HEK293T (cell line): ENCODE measurements at regions not wholly inside any gene's neighbourhood (a gene's known extent, or its start where the extent isn't known, plus 50 kb on each side); places are given as distances from the start of the nearest gene placed in this dataset.

Experiments
- ELF4 ChIP-seq: fragments of 450-650 bp; IDR thresholded peaks from 2 replicates; pipeline ENCODE4 v1.6.1; 2017; ENCODE audit warnings: antibody characterized with exemption
- HDGF ChIP-seq: fragments of 450-650 bp; IDR thresholded peaks from 2 replicates; pipeline ENCODE4 v1.6.1; 2017; ENCODE audit warnings: antibody characterized with exemption, borderline replicate concordance
- LEF1 ChIP-seq: fragments of 450-650 bp; IDR thresholded peaks from 2 replicates; pipeline ENCODE4 v1.6.1; 2017; ENCODE audit warnings: mild to moderate bottlenecking, borderline replicate concordance
- SUZ12 ChIP-seq: fragments of 450-650 bp; IDR thresholded peaks from 2 replicates; pipeline ENCODE4 v1.6.1; 2016; ENCODE audit warnings: mild to moderate bottlenecking

DNA sequence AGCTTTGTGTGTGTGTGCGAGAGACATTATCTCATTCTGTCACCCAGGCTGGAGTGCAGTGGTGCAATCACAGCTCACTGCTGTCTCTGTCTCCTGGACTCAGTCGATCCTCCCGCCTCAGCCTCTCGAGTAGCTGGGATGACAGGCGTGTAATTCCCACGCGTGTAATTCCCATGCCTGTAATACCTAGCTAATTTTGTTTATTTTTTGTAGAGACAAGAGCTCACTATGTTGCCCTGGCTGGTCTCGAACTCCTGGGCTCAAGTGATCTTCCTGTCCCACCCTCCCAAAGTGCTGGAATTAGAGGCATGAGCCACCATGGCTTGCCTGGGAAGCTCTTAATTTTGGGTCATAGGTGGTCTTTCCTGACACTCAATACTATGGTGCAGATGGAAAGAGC is 205.3 kb upstream of the TNRC6C start:
- TF ChIP-seq HDGF (no peak), ELF4 (no peak), SUZ12 (no peak), LEF1 (no peak)
